GM06990 (cell line): ENCODE measurements at regions not wholly inside any gene's neighbourhood (a gene's known extent, or its start where the extent isn't known, plus 50 kb on each side); places are given as distances from the start of the nearest gene placed in this dataset.

Experiments
- DNase-seq: peaks from one replicate; pipeline ENCODE4 v3.0.0-alpha.2; 2011; ENCODE audit not compliant: insufficient read length; ENCODE audit errors: extremely low read depth
- H3K27me3 ChIP-seq: replicated peaks from 2 replicates; pipeline ENCODE4 v1.6.0; 2011; ENCODE audit warnings: low read length; ENCODE audit not compliant: control insufficient read depth, insufficient read depth
- H3K36me3 ChIP-seq: 2 replicates; pipeline ENCODE4 v1.5.1; 2011; ENCODE audit warnings: low read length; ENCODE audit not compliant: control insufficient read depth, insufficient read depth
- H3K4me3 ChIP-seq: replicated peaks from 2 replicates; pipeline ENCODE4 v1.5.1; 2011; ENCODE audit warnings: low read depth, mild to moderate bottlenecking, control low read depth, low read length
- TF ChIP-seq, protein P1 (sequence below): IDR thresholded peaks from 2 replicates; pipeline ENCODE4 v1.5.1; 2011; ENCODE audit warnings: low read length, control low read depth, mild to moderate bottlenecking, inconsistent platforms; ENCODE audit not compliant: insufficient read depth, poor library complexity, severe bottlenecking

GRCh38 chr6:167658106-167658505 is 168.6 kb upstream of the AFDN start:
- Histone ChIP-seq H3K4me3 (no peak overlapping the region), H3K36me3 (no peaks in the 10 kb centered on the region), H3K27me3 (no peaks in the 10 kb centered on the region)
- DNase-seq = no peak
- TF ChIP-seq, protein P1, sequence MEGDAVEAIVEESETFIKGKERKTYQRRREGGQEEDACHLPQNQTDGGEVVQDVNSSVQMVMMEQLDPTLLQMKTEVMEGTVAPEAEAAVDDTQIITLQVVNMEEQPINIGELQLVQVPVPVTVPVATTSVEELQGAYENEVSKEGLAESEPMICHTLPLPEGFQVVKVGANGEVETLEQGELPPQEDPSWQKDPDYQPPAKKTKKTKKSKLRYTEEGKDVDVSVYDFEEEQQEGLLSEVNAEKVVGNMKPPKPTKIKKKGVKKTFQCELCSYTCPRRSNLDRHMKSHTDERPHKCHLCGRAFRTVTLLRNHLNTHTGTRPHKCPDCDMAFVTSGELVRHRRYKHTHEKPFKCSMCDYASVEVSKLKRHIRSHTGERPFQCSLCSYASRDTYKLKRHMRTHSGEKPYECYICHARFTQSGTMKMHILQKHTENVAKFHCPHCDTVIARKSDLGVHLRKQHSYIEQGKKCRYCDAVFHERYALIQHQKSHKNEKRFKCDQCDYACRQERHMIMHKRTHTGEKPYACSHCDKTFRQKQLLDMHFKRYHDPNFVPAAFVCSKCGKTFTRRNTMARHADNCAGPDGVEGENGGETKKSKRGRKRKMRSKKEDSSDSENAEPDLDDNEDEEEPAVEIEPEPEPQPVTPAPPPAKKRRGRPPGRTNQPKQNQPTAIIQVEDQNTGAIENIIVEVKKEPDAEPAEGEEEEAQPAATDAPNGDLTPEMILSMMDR = no peak

- no peak for DNase-seq
- TF ChIP-seq, protein P1 = no peak
Observed at GRCh38 chr6:167659046-167659445, 167.7 kb upstream of the AFDN start.

DNA sequence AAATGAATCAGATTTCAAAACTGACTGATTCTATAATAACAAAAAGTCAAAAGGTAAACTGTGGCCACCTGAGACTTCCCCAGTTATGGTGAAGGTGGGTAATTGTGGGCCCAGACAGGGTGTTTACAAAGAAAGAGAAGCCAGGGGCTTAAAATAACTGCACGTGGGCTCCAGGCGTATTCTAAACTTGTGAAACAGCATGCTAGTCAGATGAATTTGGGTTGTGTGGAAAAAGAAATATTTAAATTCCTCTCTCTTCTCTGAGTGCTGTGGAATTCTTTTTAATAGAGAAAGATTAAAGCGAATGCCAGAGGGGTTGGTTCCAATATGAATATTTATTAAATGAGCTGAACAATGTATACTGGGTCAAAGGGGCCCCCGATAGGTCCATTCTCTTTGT is 166.3 kb upstream of the AFDN start:
- no peaks in the 10 kb centered on the region for H3K36me3 ChIP-seq
- TF ChIP-seq, protein P1 = no peak
- H3K4me3 ChIP-seq = no peak overlapping the region
- no peak for DNase-seq
- no peaks in the 10 kb centered on the region for H3K27me3 ChIP-seq

More at GRCh38 chr6:167659046-167659445, 167.7 kb upstream of the AFDN start:
- Histone ChIP-seq H3K36me3 (no peaks in the 10 kb centered on the region), H3K27me3 (no peaks in the 10 kb centered on the region), H3K4me3 (no peak overlapping the region)

- Histone ChIP-seq H3K36me3 (no peaks in the 10 kb centered on the region), H3K27me3 (no peaks in the 10 kb centered on the region), H3K4me3 (no peak overlapping the region)
- TF ChIP-seq, protein P1 = no peak
- no peak for DNase-seq
Observed at GRCh38 chr6:167660944-167661551, 165.7 kb upstream of the AFDN start.

DNA sequence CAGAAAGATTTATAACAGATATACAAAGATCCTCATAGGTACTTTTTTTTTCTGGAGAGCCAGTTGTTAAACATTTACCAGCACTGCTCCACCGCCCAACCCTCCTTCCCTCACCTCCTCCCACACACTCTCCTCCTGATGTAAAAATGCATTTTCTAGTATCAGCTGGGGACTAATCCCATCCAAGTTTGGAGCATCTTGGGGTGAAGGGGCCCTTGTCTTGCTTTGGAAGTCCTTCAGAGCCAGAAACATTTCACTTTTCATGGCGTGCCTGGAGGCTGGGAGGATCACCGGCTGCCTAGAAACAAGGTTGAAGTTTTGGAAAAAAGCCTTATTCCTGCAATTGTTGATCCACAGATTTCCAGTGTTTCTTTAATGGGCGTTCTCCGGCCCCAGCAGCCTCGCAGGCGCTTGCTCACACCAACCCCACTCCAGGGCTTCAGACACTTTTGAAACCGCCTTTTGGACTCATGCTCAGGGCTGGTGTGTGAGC is 165.1 kb upstream of the AFDN start:
- TF ChIP-seq, protein P1 = no peak
- H3K4me3 ChIP-seq = no peak overlapping the region
- DNase-seq = no peak
- no peaks in the 10 kb centered on the region for H3K36me3 ChIP-seq
- no peaks in the 10 kb centered on the region for H3K27me3 ChIP-seq
